GM19438 (cell line): ENCODE measurements at regions not wholly inside any gene's neighbourhood (a gene's known extent, or its start where the extent isn't known, plus 50 kb on each side); places are given as distances from the start of the nearest gene placed in this dataset.

Experiments used
- ATAC-seq: cut with Tn5 transposase; IDR thresholded peaks from one replicate; pipeline ENCODE4 v1.9.1; 2021; ENCODE audit warnings: low read depth; ENCODE audit not compliant: unreplicated experiment

- no peak for ATAC-seq
These were observed 159.5 kb upstream of the GRIP1 start for GRCh38 chr12:66838366-66838765.

DNA sequence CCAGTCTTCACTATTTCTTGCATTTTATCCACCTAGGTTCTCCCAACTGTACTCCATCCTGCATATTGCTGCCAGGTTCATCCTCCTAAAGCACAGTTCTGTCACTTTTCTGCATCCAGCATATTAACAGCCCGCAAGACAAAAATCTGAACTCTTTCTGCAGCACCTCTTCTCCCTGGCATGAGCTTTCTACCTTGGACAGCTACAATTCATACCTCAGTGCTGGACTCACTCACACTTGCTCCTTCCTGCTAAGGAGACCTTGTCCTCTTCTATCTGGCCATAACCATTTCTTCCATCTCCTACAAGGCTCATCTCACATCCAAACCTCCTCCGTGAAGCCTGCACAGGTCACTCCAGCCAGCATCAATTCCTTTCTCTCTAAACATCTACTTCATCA is 170.1 kb upstream of the GRIP1 start:
- ATAC-seq: no peak

DNA sequence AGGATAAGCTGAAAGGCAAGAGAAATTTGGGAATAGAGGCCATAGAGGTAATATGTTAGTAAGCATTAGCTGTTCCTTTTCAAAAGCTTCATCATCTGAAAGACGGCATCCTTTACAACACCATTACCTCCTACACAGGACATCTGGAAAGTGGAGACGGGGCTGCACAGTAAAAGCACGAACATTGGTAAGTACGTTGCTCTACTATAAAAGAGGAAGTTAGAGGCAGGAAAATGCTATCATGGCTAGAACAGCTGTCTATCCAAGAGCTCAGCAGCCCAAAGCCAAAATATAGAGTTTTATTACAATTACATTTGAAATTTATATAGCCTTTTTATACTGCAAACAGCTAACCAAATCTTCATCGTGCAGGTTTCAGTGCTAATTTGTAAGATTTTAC is 172.3 kb upstream of the GRIP1 start:
- no peak for ATAC-seq

DNA sequence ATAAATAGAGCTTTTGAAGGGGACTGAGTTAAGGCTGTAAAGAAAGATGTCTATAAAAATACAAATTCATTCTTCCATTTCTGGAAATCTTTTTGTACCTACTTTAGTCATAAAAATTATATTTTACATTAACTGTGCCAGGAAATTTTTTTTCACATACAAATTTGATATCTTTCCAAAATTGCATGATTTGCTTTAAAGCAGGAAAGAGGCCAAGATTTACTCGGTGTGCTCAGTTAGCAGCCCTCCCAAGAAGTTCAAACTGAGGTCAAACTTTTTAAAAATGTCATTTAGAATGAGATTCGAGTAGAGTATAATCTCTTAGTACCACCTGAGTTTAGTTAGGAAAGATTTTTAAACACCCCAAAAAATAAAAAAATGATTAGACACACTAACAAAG is 173.2 kb upstream of the GRIP1 start:
- no peak for ATAC-seq

DNA sequence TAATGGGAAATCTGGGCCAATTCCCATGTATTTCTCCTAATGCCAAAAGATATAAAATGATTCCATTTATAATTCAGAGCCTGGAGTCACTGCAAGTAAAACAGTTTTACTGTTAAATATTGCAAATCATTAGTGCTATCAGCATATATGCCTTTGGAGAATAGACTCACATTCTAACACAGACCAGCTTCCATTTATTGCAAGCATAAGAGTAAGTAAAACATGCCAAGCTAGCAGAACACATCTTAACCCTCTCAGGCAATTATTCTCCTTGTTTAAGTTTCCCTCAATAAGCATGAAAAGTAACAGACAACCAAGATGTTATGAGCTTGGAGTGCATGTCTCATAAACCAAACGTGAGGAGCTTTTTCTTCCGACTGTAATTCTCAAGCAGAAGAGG is 173.9 kb upstream of the GRIP1 start:
- no peak for ATAC-seq

DNA sequence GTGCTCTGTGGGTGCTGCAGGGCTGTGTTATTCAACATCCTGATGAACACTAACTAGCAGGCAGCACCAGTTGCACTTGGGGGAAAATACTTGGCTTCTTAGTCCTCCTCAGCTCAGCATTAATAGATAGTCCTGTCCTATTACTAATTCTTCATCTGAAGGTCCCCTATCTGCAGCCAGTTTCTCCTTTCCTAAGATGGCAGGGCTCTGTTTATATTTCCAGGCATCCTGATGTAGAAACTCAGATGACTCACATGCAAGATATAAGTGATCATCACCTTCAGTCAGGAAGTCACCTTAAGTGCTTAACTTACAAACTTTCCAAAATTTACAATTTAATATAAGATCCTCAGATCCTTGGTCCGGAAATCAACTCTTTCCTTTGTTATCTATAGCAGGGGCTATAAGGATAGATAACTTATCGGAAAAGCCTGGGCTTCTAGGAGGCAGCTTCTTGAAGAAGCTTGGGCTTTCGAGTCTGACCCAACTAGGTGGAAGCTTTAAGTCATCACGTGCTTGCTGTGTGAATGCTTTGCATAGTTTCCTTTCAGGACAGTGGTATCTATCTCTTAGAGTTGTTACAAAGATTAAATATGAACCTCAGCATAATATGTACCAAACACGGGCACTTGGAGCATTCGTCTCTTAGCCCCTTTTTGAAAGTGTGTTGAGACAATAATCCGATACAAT is 181.0 kb upstream of the GRIP1 start:
- no peak for ATAC-seq

GRCh38 chr12:66860752-66861750 is 182.2 kb upstream of the GRIP1 start:
- ATAC-seq: peak; percentile 64

DNA sequence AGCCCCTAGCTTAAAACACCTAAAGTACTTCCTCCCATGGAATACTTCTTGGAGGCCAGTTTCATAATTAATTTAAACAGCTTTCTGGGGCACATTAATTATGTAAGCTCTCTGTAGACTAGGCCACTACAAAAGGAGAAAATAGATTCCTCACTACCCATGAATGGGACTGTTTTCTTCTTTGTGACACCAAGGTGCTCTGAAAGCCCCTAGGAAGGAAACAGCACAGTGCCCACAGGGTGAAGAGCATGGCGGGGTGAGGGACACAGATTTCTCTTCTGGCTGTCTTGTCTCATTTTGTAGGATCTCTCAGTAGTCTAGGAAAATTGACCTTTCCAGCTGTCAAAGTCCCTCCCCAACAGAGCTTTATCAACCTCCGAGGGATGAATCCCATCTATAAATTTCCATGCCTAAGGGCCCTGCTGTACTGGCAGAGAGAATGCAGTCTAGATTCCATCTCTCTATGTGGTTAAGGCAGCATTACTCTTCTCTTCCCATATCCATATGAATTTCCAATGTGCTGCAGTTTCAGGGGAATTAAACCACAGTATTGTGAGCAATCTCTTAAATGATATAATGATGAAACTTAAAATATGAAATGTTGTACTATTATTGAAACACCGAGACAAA is 183.6 kb upstream of the GRIP1 start:
- no peak for ATAC-seq

GRCh38 chr12:66863276-66863675 is 184.4 kb upstream of the GRIP1 start:
- no peak for ATAC-seq

DNA sequence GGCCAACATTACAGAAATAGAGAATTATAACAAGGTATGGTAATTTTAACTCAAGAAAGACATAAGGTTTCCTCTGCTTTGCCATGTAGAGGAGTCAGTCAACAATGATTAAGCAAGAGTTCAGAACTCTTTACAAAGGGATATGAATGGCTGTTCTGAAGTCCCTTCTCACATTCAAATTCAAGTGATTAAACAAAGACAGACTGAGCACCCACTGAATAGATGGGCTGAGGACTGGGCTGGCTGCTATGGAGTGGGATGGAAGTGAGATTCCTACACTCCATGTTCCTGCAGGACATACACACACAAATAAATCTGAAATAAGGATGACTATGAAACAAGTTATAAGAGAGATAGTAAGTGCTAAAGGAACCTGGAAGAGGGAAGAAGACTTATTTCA is 199.0 kb upstream of the GRIP1 start:
- no peak for ATAC-seq

DNA sequence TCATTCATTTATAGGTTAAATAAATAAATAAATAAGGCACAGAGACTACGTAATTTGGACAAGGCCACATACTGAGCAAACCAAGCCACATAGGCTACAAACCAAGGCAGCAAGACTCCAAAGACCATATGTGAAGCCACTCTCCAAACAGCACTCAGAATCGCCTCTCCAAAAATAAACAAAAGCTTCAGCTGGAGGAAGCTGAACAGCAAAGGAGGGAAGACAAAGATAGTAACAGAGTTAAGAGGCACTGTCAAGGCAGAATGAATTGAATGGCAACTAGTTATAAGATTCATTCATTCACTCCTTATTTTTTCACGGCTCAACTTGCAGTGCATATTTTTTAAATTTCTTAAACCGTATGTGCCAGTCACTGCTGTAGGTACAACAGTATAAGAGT is 200.5 kb upstream of the GRIP1 start:
- no peak for ATAC-seq

- ATAC-seq: no peak
These were observed 202.5 kb upstream of the GRIP1 start for GRCh38 chr12:66881386-66881785.

- no peak for ATAC-seq
These were observed 205.2 kb upstream of the GRIP1 start for GRCh38 chr12:66884091-66884490.

- ATAC-seq: no peak
These were observed 206.4 kb upstream of the GRIP1 start for GRCh38 chr12:66885115-66885875.

- no peak for ATAC-seq
These were observed 217.9 kb upstream of the GRIP1 start for GRCh38 chr12:66896797-66897196.

DNA sequence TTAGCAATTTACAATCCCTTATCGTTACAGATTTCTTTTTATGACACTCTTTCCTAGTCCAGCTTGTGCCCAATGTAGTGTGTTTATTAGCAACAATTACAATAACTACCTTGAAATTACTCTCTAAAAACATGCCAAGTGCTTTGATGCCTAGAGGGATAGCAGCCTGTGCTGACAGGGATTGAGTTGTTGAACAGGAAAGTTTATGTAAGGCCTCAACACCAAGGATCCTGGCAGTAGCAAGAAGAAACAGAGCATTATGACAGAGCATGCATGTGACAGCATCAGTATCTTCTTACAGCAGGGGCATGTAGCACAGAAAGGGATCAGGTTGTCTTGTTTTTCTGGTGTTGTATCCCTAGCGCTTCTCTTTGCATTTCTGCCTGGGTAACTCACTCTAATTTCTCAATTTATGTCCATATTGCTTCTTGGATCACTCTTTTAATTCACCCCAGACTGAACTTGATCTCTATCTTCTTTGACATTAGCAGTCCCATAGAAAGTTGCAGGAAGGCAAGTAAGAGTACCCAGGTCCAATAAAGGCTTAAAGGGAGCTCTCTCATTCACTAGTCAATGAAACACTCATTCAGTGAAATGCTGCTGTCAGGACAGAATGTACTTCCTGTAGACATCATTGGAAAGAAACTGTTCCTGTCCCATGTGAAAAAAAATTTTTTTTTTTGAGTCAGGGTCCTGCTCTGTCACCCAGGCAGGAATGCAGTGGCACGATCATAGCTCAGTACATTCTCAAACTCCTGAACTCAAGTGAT is 220.0 kb upstream of the GRIP1 start:
- ATAC-seq: no peak

DNA sequence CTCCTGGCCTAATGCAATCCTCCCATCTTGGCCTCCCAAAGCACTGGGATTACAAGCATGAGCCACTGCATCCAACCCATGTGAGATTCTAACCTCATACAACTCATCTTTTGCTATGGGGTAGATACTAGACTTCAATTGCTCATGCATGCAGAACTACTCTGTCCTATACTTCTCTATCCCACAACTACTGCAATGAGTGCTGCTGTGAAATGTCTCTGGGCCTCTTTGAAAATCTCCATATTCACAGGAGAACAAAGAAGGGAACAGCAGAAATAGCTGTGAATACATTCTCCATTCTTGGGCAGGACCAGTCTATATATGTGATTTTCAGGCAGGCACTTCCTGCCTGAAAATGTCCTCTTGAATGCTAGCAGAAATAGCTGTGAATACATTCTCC is 220.7 kb upstream of the GRIP1 start:
- ATAC-seq: no peak

- ATAC-seq: no peak
These were observed 221.7 kb upstream of the GRIP1 start for GRCh38 chr12:66900616-66901015.

GRCh38 chr12:66901138-66901932 is 222.5 kb upstream of the GRIP1 start:
- ATAC-seq: peak; percentile 83
